MM.1S (cell line): ENCODE measurements at regions not wholly inside any gene's neighbourhood (a gene's known extent, or its start where the extent isn't known, plus 50 kb on each side); places are given as distances from the start of the nearest gene placed in this dataset.

Experiments used
- CTCF ChIP-seq: fragments of 300-600 bp; sonication (generic); IDR thresholded peaks from 2 replicates; pipeline ENCODE4 v1.5.1; 2016; ENCODE audit warnings: antibody characterized with exemption, low read length, mixed read lengths
- EZH2 ChIP-seq: fragments of 300-600 bp; sonication (generic); optimal IDR thresholded peaks from 2 replicates; pipeline ENCODE3; 2017; ENCODE audit warnings: low read depth, mild to moderate bottlenecking, antibody characterized with exemption, low read length, mixed read lengths
- EZH2phosphoT487 ChIP-seq: fragments of 300-600 bp; sonication (generic); IDR thresholded peaks from 2 replicates; pipeline ENCODE4 v1.6.1; 2018; ENCODE audit warnings: antibody characterized with exemption, low read length

DNA sequence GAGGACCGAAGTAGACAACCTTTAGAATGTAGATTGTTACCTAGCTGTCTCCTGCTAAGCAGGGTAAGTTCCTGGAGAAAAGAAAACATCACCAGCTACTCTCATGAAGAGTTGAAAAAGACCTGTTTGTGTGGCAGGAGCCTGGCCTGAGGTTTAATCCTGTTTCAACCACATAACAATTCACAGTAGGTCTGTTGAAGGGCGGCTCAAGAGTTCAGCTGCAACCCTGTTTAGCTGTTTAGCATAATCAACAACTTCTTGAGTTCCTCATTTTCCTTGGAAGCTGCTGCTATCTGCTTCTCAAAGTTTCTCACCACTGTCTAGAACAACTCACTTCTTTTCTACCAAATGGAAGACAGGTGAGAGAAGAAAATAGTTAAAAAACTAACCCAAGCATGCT lies 170.4 kb upstream of the TET2 start:
- TF ChIP-seq CTCF (no peak), EZH2 (no peak), EZH2phosphoT487 (no peak)
